Activated naive CD8-positive, alpha-beta T cell treated with anti-CD3 and anti-CD28 coated beads for 36 hours (primary cell): ENCODE measurements at regions not wholly inside any gene's neighbourhood (a gene's known extent, or its start where the extent isn't known, plus 50 kb on each side); places are given as distances from the start of the nearest gene placed in this dataset.

ENCODE experiments used
- DNase-seq: peaks from one replicate; pipeline ENCODE4 v3.0.0; 2021
- H3K27ac Mint-ChIP-seq: one replicate; pipeline ENCODE4 v1.8.0; 2022; ENCODE audit warnings: mild to moderate bottlenecking, moderate library complexity, mixed read lengths
- H3K27me3 Mint-ChIP-seq: one replicate; pipeline ENCODE4 v1.8.0; 2022; ENCODE audit warnings: mild to moderate bottlenecking, mixed read lengths
- H3K36me3 Mint-ChIP-seq: one replicate; pipeline ENCODE4 v1.8.0; 2021; ENCODE audit warnings: mild to moderate bottlenecking, mixed read lengths
- H3K4me1 Mint-ChIP-seq: one replicate; pipeline ENCODE4 v1.8.0; 2021; ENCODE audit warnings: mixed read lengths
- H3K4me3 Mint-ChIP-seq: one replicate; pipeline ENCODE4 v1.8.0; 2022; ENCODE audit warnings: mild to moderate bottlenecking, moderate library complexity, mixed read lengths
- H3K9me3 Mint-ChIP-seq: one replicate; pipeline ENCODE4 v1.8.0; 2022; ENCODE audit warnings: mixed read lengths

DNA sequence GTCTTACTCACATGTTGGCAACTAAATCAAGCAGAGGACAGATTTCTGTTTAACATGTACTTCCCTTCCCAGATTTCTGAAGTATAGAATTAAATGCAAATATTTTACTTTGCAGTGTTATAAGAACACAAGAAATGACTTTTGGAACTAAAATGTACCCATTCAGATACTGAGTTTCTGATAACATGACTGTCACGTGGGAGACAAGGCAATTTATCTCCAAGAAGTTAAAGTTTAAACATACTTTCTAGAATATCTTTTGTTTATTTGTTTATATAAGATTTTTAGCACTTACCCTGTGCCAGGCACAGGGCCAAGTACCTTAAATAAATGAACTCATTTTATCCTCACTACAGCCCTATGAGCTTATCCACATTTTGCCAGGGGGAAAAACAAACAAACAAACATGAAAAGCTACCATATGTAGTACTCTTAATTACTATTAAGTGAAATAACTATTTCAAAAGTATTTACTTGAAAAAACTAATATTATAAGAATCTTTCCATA lies 807.1 kb upstream of the KCND2 start:
- Mint-ChIP-seq H3K4me3 (no peak overlapping the region), H3K4me1 (no peaks in the 10 kb centered on the region), H3K27ac (no peak overlapping the region), H3K36me3 (no peaks in the 10 kb centered on the region), H3K9me3 (peaks cover 3% of the 10 kb centered on the region), H3K27me3 (no peaks in the 10 kb centered on the region)
- DNase-seq: no peak

DNA sequence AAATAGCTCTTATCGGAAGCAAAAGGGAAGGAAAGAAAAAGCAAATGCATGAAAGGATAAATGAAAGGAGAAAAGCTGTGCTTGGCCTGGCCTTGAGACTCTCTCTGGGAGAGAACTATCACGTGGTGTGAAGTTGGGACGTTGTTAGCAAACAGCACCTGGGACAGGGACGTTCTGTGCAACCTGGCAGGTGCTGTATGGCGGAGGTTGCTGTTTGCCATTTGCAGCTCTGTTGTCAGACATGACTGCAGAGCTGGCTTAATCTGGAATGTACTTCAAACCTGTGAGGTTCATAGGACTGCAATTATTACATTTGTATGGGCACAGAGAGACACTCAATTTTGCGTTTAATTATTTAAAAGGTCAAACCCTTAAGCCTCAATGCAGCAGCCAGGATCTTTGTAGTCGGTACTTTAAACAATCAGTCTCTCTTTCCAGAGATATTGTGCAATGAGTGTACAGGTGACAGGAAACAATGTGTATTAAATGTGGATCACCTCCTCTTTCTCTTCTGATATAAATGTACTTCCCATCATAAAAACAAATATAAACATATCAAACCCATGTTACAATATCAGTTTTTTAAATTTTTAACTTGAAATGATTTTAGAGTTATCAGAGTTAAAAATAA lies 800.5 kb upstream of the KCND2 start:
- Mint-ChIP-seq H3K36me3 (no peaks in the 10 kb centered on the region), H3K9me3 (no peaks in the 10 kb centered on the region), H3K27me3 (no peaks in the 10 kb centered on the region), H3K4me1 (no peaks in the 10 kb centered on the region), H3K27ac (no peak overlapping the region), H3K4me3 (no peak overlapping the region)
- no peak for DNase-seq

DNA sequence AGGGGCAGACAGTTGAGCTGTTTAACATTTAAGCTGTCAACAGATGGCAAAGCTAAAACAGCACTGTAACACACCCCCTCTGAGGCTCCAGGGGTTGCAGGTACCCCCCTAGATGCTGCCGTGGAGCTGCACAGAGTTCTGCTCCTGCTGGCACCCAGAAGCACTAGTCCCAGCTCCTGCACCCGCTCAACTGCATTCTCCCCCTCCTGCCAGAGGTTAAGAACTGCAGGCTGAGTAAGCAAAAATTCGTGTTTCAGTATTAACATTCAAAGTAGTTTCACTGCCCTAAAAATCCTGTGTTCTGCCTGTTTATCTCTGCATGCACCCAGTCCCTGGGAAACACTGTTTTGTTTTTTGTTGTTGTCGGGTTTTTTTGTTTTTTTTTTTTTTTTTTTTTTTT lies 790.8 kb upstream of the KCND2 start:
- H3K9me3 Mint-ChIP-seq: peaks cover 7% of the 10 kb centered on the region
- no peak for DNase-seq
- H3K4me1 Mint-ChIP-seq: no peaks in the 10 kb centered on the region

GRCh38 chr7:119482671-119483070 lies 790.3 kb upstream of the KCND2 start:
- Mint-ChIP-seq H3K9me3 (peaks cover 7% of the 10 kb centered on the region), H3K27ac (no peak overlapping the region), H3K4me3 (no peak overlapping the region), H3K27me3 (no peaks in the 10 kb centered on the region), H3K36me3 (no peaks in the 10 kb centered on the region), H3K4me1 (no peaks in the 10 kb centered on the region)
- DNase-seq: no peak

More for the DNA sequence above, 790.8 kb upstream of the KCND2 start:
- H3K27me3 Mint-ChIP-seq: no peaks in the 10 kb centered on the region
- no peak overlapping the region for H3K27ac Mint-ChIP-seq
- no peak overlapping the region for H3K4me3 Mint-ChIP-seq
- no peaks in the 10 kb centered on the region for H3K36me3 Mint-ChIP-seq

- DNase-seq: no peak
- H3K27ac Mint-ChIP-seq: no peak overlapping the region
- no peaks in the 10 kb centered on the region for H3K27me3 Mint-ChIP-seq
- no peaks in the 10 kb centered on the region for H3K36me3 Mint-ChIP-seq
- no peaks in the 10 kb centered on the region for H3K4me1 Mint-ChIP-seq
- peaks cover 7% of the 10 kb centered on the region for H3K9me3 Mint-ChIP-seq
- no peak overlapping the region for H3K4me3 Mint-ChIP-seq
These were observed 789.6 kb upstream of the KCND2 start for GRCh38 chr7:119483364-119483763.

DNA sequence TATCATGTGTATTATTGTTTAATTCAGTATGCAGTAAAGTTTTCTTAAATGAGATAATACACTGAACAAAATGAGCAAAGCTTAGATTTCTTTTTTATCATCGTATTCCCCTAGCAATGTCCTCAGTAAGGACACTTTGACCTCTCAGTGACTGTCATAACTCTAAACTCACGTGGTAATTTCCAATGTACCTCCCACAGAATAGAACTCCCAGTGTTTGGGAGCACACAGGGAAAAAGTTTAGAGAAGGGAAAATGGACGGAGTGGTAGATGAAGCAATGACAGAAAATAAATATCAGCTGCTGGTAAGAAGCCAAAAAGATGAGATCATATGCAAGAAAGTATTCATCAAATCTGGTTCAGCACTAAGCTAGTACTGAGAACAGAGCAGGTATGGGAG lies 758.6 kb upstream of the KCND2 start:
- Mint-ChIP-seq H3K27ac (no peak overlapping the region), H3K27me3 (no peaks in the 10 kb centered on the region), H3K4me1 (no peaks in the 10 kb centered on the region), H3K9me3 (peaks cover 9% of the 10 kb centered on the region), H3K4me3 (no peak overlapping the region), H3K36me3 (no peaks in the 10 kb centered on the region)
- no peak for DNase-seq

- DNase-seq: no peak
- Mint-ChIP-seq H3K9me3 (peaks cover 12% of the 10 kb centered on the region), H3K27ac (no peak overlapping the region), H3K4me1 (no peaks in the 10 kb centered on the region), H3K27me3 (no peaks in the 10 kb centered on the region), H3K36me3 (no peaks in the 10 kb centered on the region), H3K4me3 (no peak overlapping the region)
These were observed 757.8 kb upstream of the KCND2 start for GRCh38 chr7:119515214-119515613.

GRCh38 chr7:119515962-119516361 lies 757.0 kb upstream of the KCND2 start:
- Mint-ChIP-seq H3K4me1 (no peaks in the 10 kb centered on the region), H3K9me3 (peaks cover 12% of the 10 kb centered on the region), H3K27me3 (no peaks in the 10 kb centered on the region), H3K36me3 (no peaks in the 10 kb centered on the region), H3K4me3 (no peak overlapping the region), H3K27ac (no peak overlapping the region)
- no peak for DNase-seq

- H3K4me3 Mint-ChIP-seq: no peak overlapping the region
- DNase-seq: no peak
- no peaks in the 10 kb centered on the region for H3K36me3 Mint-ChIP-seq
These were observed 750.7 kb upstream of the KCND2 start for GRCh38 chr7:119522263-119522662.

DNA sequence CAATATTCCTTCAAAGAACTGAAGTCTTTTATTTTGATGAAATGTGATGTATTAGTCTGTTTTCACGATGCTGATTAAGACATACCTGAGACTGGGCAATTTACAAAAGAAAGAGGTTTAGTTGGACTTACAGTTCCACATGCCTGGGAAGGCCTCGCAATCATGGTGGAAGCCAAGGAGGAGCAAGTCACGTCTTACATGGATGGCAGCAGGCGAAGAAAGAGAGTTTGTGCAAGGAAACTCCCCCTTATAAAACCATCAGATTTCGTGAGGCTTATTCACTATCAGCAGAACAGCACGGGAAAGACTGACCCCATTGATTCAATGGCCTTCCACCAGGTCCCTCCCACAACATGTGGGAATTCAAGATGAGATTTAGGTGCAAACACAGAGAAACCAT lies 750.3 kb upstream of the KCND2 start:
- no peak for DNase-seq

More at GRCh38 chr7:119522263-119522662, 750.7 kb upstream of the KCND2 start:
- Mint-ChIP-seq H3K27me3 (no peaks in the 10 kb centered on the region), H3K9me3 (peaks cover 10% of the 10 kb centered on the region), H3K4me1 (no peaks in the 10 kb centered on the region), H3K27ac (no peak overlapping the region)

GRCh38 chr7:119545118-119545517 lies 727.9 kb upstream of the KCND2 start:
- H3K27ac Mint-ChIP-seq: no peak overlapping the region
- no peak for DNase-seq
- H3K4me1 Mint-ChIP-seq: no peaks in the 10 kb centered on the region
- H3K36me3 Mint-ChIP-seq: no peaks in the 10 kb centered on the region
- no peak overlapping the region for H3K4me3 Mint-ChIP-seq
- H3K27me3 Mint-ChIP-seq: no peaks in the 10 kb centered on the region
- no peaks in the 10 kb centered on the region for H3K9me3 Mint-ChIP-seq

More for the DNA sequence above, 750.3 kb upstream of the KCND2 start:
- Mint-ChIP-seq H3K27me3 (no peaks in the 10 kb centered on the region), H3K4me1 (no peaks in the 10 kb centered on the region), H3K4me3 (no peak overlapping the region), H3K9me3 (peaks cover 8% of the 10 kb centered on the region), H3K36me3 (no peaks in the 10 kb centered on the region), H3K27ac (no peak overlapping the region)

DNA sequence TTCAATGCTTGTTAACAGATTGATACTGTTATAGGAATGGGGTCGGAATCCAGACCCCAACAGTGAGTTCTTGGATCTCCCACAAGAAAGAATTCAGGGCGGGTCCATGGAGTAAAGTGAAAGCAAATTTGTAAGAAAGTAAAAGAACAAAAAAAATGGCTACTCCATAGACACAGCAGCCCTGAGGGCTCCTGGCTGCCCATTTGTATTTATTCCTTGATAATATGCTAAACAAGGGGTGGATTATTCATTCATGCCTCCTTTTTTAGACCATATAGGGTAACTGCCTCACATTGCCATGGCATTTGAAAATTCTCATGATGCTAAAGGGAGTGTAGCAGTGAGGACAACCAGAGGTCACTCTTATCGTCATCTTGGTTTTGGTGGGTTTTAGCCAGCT lies 717.2 kb upstream of the KCND2 start:
- DNase-seq: no peak
- Mint-ChIP-seq H3K27ac (no peak overlapping the region), H3K4me3 (no peak overlapping the region), H3K36me3 (no peaks in the 10 kb centered on the region), H3K27me3 (no peaks in the 10 kb centered on the region), H3K9me3 (no peaks in the 10 kb centered on the region), H3K4me1 (no peaks in the 10 kb centered on the region)

GRCh38 chr7:119556436-119556835 lies 716.5 kb upstream of the KCND2 start:
- no peak overlapping the region for H3K4me3 Mint-ChIP-seq
- no peak overlapping the region for H3K27ac Mint-ChIP-seq
- no peak for DNase-seq
- H3K36me3 Mint-ChIP-seq: no peaks in the 10 kb centered on the region
- H3K9me3 Mint-ChIP-seq: no peaks in the 10 kb centered on the region
- no peaks in the 10 kb centered on the region for H3K4me1 Mint-ChIP-seq
- no peaks in the 10 kb centered on the region for H3K27me3 Mint-ChIP-seq

DNA sequence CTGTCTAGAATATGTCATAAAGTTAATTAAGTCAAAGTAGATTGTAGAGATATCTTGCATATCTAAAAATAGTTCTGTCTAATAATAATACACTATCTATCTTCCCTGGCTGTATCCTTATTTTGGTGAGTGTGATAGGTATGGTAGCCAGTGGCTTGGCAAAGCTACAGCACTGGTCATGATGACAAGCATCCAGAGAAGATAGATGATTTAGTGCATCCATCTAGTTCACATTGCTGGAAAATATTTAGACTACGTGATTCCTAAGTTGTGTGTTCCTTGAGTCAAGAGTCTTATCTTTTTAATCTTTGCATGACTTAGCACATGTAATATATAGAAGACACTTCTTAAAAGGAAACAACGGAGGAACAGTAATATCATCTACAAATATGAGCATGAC lies 711.2 kb upstream of the KCND2 start:
- H3K4me3 Mint-ChIP-seq: no peak overlapping the region
- peaks cover 3% of the 10 kb centered on the region for H3K9me3 Mint-ChIP-seq
- H3K27me3 Mint-ChIP-seq: no peaks in the 10 kb centered on the region
- DNase-seq: no peak
- H3K36me3 Mint-ChIP-seq: no peaks in the 10 kb centered on the region
- no peak overlapping the region for H3K27ac Mint-ChIP-seq
- H3K4me1 Mint-ChIP-seq: no peaks in the 10 kb centered on the region

- H3K36me3 Mint-ChIP-seq: no peaks in the 10 kb centered on the region
- no peak for DNase-seq
- no peaks in the 10 kb centered on the region for H3K4me1 Mint-ChIP-seq
- no peak overlapping the region for H3K4me3 Mint-ChIP-seq
- H3K27me3 Mint-ChIP-seq: no peaks in the 10 kb centered on the region
- peaks cover 3% of the 10 kb centered on the region for H3K9me3 Mint-ChIP-seq
- H3K27ac Mint-ChIP-seq: no peak overlapping the region
These were observed 710.1 kb upstream of the KCND2 start for GRCh38 chr7:119562839-119563238.

DNA sequence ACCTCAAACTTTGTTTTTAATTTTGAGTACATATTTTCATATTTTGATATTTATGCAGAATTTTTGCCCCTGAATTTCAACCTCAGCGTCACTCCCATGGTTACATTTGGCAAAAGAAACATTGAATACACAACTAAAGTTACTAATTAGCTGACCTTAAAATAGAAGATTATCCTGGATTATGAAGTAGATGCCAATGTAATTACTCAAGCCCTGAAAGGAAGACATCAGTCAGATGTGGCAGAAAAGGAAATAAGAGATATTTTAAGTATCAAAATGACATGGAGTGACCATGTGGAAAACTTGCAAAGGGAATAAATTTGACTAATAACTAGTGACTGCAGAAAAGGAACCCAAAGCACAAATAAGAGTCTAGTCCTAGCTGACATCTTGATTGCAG lies 701.3 kb upstream of the KCND2 start:
- Mint-ChIP-seq H3K9me3 (peaks cover 4% of the 10 kb centered on the region), H3K27me3 (no peaks in the 10 kb centered on the region)

More for the DNA sequence above, 701.3 kb upstream of the KCND2 start:
- Mint-ChIP-seq H3K4me3 (no peak overlapping the region), H3K27ac (no peak overlapping the region), H3K36me3 (no peaks in the 10 kb centered on the region), H3K4me1 (no peaks in the 10 kb centered on the region)
- no peak for DNase-seq
